GM12874 (cell line): ENCODE measurements at regions not wholly inside any gene's neighbourhood (a gene's known extent, or its start where the extent isn't known, plus 50 kb on each side); places are given as distances from the start of the nearest gene placed in this dataset.

Experiments used
- TF ChIP-seq, protein P1 (sequence below): IDR thresholded peaks from 2 replicates; pipeline ENCODE4 v1.5.1; 2011; ENCODE audit warnings: low read depth, mild to moderate bottlenecking, control low read depth, low read length, moderate library complexity; ENCODE audit not compliant: insufficient read depth

DNA sequence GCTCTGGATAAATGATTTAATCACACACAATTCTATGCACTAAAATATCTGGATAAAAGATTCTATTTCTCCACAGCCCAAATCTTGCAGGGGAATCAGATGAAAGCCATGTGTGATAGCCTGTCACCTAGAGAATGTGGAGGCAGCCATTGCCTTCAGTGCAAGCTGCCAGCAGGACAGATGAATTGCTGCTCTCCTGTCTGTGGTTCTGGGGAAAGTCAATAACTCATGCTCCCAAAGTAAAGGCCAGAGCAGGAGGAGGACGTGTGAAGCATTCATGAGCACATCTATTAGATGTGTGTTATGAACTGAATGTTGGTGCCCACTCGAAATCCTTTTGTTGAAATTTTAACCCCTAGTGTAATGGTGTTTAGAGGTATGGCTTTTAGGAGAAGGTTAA is 195.1 kb downstream of the RDH14 start:
- TF ChIP-seq, protein P1, sequence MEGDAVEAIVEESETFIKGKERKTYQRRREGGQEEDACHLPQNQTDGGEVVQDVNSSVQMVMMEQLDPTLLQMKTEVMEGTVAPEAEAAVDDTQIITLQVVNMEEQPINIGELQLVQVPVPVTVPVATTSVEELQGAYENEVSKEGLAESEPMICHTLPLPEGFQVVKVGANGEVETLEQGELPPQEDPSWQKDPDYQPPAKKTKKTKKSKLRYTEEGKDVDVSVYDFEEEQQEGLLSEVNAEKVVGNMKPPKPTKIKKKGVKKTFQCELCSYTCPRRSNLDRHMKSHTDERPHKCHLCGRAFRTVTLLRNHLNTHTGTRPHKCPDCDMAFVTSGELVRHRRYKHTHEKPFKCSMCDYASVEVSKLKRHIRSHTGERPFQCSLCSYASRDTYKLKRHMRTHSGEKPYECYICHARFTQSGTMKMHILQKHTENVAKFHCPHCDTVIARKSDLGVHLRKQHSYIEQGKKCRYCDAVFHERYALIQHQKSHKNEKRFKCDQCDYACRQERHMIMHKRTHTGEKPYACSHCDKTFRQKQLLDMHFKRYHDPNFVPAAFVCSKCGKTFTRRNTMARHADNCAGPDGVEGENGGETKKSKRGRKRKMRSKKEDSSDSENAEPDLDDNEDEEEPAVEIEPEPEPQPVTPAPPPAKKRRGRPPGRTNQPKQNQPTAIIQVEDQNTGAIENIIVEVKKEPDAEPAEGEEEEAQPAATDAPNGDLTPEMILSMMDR, result no peak

DNA sequence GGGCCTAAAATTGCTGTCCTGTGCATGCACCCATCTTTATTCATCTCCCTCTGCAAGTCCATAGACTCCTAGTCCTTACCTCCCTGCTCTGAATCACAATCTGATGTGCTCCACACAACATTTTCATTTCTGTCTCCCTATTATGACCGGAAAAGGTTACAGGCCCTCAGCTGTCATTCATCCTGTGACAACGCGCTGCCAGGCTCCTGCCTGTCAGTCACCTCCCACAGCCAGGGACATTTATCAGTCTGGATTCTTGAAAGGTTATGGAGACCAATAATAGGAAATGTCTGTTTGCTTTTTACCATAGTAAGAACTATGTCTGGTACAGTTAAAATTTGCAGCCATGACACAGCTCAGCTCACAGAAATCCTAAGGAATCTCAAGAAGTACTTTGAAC is 197.1 kb downstream of the RDH14 start:
- TF ChIP-seq, protein P1, result no peak

DNA sequence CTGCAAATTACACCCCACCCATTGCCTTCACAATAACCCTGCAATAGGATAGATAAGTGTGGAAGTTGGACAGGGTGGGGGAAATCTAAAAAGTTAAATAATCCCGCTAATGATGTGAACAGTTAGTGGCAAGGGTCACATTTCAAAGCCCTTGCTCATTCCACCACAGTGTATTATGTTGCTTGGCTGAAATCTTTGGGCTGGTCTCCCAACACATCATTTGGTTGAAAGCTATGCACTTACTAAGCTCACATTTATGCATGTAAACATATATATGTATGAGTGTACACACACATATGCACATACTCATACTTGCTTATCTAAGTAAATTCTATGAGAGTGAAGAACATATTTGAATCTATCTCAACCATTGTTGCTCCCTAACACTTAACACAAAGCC is 197.8 kb downstream of the RDH14 start:
- TF ChIP-seq, protein P1, result no peak

DNA sequence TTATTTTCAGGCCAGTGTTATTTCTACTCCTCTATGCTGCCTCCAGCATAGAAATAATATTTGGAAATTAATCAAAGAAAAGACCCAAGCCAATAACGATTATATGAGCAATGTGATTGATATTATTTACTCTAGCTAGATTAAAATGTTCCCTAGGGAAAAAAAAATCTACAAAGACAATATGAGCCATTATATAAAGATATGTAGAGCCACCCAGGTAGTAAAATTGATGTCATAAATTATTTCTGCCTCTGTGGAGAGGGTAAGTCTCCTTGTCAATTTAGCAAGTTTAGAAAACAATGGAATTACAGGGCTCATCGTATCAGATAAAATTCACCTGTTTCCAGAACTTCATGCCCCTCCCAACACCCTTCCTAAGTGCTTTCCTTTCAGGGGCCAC is 202.9 kb downstream of the RDH14 start:
- TF ChIP-seq, protein P1, result no peak

DNA sequence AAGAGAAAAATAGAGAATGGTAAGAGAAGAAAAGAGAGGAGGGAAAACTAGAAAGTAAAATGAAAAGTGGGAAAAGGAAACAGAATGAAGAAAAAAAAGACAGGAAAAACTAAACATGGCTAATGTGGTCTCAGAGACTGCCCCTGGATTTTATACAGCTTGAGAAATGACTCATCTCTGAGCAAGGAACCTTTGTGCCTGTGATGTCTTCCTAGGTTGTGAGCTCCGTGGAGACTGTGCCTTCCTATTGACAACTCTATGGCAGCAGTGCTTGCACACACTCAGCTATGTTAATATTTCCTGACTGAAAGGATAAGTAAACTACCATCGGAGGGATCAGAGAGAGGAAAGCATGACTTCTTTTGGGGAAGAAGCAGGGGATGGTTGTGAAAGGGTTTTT is 203.8 kb downstream of the RDH14 start:
- TF ChIP-seq, protein P1, result no peak

DNA sequence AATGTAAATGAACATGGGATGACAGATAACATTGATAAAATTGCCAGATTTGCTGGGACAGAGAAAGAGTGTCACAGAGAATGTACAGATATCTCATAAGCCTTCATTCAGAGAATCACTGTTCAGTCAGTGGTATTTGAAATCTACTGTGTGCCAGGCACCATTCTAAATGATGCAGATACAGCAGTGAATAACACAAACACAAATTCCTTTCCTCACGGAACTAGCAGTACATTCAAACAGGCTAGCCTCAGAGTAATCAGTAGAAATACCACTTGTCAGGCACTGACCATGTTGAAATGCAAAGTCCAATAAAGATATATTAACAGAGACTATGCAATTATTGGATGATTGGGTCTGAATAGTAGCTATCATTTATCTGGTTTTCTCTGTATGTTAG is 211.0 kb downstream of the RDH14 start:
- TF ChIP-seq, protein P1, result no peak

DNA sequence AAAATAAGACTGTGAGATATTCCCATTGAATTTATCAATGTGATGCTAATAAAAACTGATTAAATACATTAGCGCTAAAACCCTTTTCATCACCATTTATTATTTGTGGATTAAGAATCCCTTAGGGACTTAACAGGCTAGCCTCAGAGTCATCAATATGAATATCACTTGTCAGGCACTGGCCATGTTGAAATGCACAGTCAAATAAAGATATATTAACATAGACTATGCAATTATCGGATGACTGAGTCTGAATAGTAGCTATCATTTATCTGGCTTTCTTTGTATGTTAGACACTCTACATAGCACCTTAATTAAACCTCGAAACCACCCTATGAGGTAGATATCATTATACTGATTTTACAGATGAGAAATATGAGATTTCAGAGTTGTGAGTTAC is 213.6 kb downstream of the RDH14 start:
- TF ChIP-seq, protein P1, result no peak

DNA sequence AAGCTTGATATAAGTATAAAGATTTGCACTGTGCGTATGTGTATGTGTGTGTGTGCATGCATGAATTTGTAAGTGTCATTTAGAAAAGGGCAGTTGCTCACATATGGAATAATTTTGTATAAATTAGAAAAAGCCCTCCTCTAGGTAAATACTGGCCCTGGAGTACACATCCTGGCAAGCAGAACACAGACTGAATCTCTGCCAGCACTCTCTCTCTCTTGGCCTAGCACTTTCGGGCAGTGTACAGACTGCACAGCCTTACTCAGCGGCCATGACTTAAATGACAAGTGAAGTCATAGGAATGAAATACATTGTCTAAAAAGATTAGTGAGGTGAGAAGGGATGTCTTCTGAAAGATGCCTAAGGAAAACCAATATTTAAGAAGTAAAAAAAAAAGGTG is 214.1 kb downstream of the RDH14 start:
- TF ChIP-seq, protein P1, result no peak
